Effector memory CD8-positive, alpha-beta T cell (primary cell): ENCODE measurements at regions not wholly inside any gene's neighbourhood (a gene's known extent, or its start where the extent isn't known, plus 50 kb on each side); places are given as distances from the start of the nearest gene placed in this dataset.

Experiments
- ATAC-seq: fragments of 150-1000 bp; cut with Tn5 transposase; replicated peaks from 2 replicates; pipeline ENCODE4 v1.10.0; 2021; ENCODE audit warnings: mild to moderate bottlenecking, moderate library complexity
- DNase-seq, 3 experiments: peaks; one replicate each; pipeline ENCODE4 v3.0.0; 2021
- H3K27ac Mint-ChIP-seq, 2 donors: one replicate each; pipeline ENCODE4 v1.8.0; 2022; ENCODE audit warnings: mild to moderate bottlenecking in 2 of 2, mixed read lengths in 2 of 2, moderate library complexity in 2 of 2
- H3K27me3 Mint-ChIP-seq, 2 donors: one replicate each; pipeline ENCODE4 v1.8.0; 2022; ENCODE audit warnings: mixed read lengths in 2 of 2
- H3K36me3 Mint-ChIP-seq: one replicate; pipeline ENCODE4 v1.8.0; 2022; ENCODE audit warnings: mild to moderate bottlenecking, moderate library complexity, mixed read lengths; ENCODE audit not compliant: insufficient read depth
- H3K4me1 Mint-ChIP-seq, 2 donors: one replicate each; pipeline ENCODE4 v1.8.0; 2022; ENCODE audit warnings: low read depth in 2 of 2, mixed read lengths in 2 of 2
- H3K4me3 Mint-ChIP-seq, 2 donors: one replicate each; pipeline ENCODE4 v1.8.0; 2022; ENCODE audit warnings: mild to moderate bottlenecking in 2 of 2, mixed read lengths in 2 of 2, moderate library complexity in 2 of 2
- H3K9me3 Mint-ChIP-seq, 2 donors: one replicate each; pipeline ENCODE4 v1.8.0; 2022; ENCODE audit warnings: mixed read lengths in 2 of 2

- ATAC-seq (no peak), DNase-seq (no peak)
- Mint-ChIP-seq H3K27ac (no peak overlapping the region), H3K4me1 (no peaks in the 10 kb centered on the region), H3K36me3 (no peaks in the 10 kb centered on the region), H3K4me3 (no peak overlapping the region), H3K27me3 (no peaks in the 10 kb centered on the region), H3K9me3 (peaks cover 0 to 4% of the 10 kb centered on the region in 2 donors)
These were observed 657.8 kb downstream of the KCNJ3 start for GRCh38 chr2:155356250-155356649.

- H3K27ac Mint-ChIP-seq: no peak overlapping the region
- no peak for DNase-seq
- no peaks in the 10 kb centered on the region for H3K4me1 Mint-ChIP-seq
- H3K4me3 Mint-ChIP-seq: no peak overlapping the region
- H3K27me3 Mint-ChIP-seq: no peaks in the 10 kb centered on the region
- no peak for ATAC-seq
- H3K36me3 Mint-ChIP-seq: peaks cover 2% of the 10 kb centered on the region
- peaks cover 0 to 3% of the 10 kb centered on the region in 2 donors for H3K9me3 Mint-ChIP-seq
These were observed 652.5 kb downstream of the KCNJ3 start for GRCh38 chr2:155350783-155351580.

DNA sequence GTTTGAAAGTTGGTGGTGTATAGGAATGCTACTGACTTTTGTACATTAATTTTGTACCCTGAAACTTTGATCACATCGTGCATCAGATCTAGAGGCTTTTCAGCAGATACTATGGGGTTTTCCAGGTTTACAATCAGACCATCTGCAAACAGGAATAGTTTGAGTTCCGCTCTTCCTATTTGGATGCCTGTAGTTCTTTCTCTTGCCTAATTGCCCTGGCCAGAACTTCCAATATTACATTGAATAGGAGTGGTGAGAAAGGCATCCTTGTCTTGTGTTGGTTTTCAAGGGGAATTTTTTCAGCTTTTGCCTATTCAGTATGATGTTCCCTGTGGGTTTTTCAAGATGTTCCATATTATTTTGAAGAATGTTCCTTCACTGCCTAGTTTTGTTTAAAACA is 633.5 kb downstream of the KCNJ3 start:
- no peak for ATAC-seq
- no peak for DNase-seq
- no peaks in the 10 kb centered on the region for H3K4me1 Mint-ChIP-seq
- no peaks in the 10 kb centered on the region for H3K27me3 Mint-ChIP-seq
- H3K36me3 Mint-ChIP-seq: no peaks in the 10 kb centered on the region
- peaks cover 0 to 5% of the 10 kb centered on the region in 2 donors for H3K9me3 Mint-ChIP-seq
- no peak overlapping the region for H3K27ac Mint-ChIP-seq
- no peak overlapping the region for H3K4me3 Mint-ChIP-seq

DNA sequence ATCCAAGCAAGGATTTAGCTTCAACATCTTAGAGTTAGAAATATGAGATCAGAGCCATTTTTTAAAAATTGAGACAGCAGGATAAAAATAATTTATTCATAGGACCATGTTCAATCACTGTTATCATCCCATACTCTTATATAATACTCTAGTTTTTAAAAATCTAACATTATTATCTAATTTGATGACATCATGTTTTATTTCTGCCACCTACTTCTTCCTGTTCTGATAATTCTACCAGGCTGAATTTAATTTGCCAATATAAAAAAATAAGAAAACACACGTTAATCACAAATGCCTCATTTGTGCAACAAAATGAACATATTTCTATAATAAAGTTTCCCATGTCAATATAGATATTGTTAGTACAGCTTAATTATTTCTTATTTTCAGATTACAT is 621.7 kb downstream of the KCNJ3 start:
- no peak overlapping the region for H3K27ac Mint-ChIP-seq
- H3K27me3 Mint-ChIP-seq: no peaks in the 10 kb centered on the region
- no peaks in the 10 kb centered on the region for H3K4me1 Mint-ChIP-seq
- no peak for DNase-seq
- H3K36me3 Mint-ChIP-seq: no peaks in the 10 kb centered on the region
- no peak overlapping the region for H3K4me3 Mint-ChIP-seq
- ATAC-seq: no peak
- H3K9me3 Mint-ChIP-seq: peaks cover 0 to 4% of the 10 kb centered on the region in 2 donors

- H3K27me3 Mint-ChIP-seq: no peaks in the 10 kb centered on the region
- H3K9me3 Mint-ChIP-seq: no peaks in the 10 kb centered on the region
- no peak overlapping the region for H3K4me3 Mint-ChIP-seq
- no peaks in the 10 kb centered on the region for H3K4me1 Mint-ChIP-seq
- DNase-seq (no peak), ATAC-seq (no peak)
- no peak overlapping the region for H3K27ac Mint-ChIP-seq
- H3K36me3 Mint-ChIP-seq: no peaks in the 10 kb centered on the region
These were observed 620.2 kb downstream of the KCNJ3 start for GRCh38 chr2:155318710-155319109.

DNA sequence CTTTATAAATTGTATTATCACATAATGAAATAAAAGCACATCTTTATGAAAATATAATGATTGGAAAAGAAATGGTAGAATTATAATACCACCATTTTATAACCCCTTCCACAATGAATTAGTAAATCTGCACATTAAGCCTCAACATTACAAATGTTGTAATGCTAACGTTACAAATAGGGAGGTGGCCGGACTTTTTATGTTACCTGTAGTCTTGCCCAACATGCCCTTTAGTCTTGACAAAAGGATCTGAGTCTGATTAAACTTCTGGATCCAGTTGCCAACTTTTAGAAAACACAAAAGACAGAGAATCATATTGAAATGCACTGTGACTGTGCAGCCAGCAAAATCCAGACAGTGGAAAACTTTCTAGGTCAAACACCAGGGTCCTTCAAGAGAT is 617.3 kb downstream of the KCNJ3 start:
- Mint-ChIP-seq H3K36me3 (no peaks in the 10 kb centered on the region), H3K4me1 (no peaks in the 10 kb centered on the region), H3K4me3 (no peak overlapping the region), H3K27ac (no peak overlapping the region), H3K27me3 (no peaks in the 10 kb centered on the region), H3K9me3 (no peaks in the 10 kb centered on the region)
- DNase-seq: no peak
- ATAC-seq: no peak

GRCh38 chr2:155310589-155310988 is 612.1 kb downstream of the KCNJ3 start:
- H3K4me1 Mint-ChIP-seq: no peaks in the 10 kb centered on the region
- no peaks in the 10 kb centered on the region for H3K9me3 Mint-ChIP-seq
- ATAC-seq (no peak), DNase-seq (no peak)
- H3K4me3 Mint-ChIP-seq: no peak overlapping the region
- no peak overlapping the region for H3K27ac Mint-ChIP-seq
- no peaks in the 10 kb centered on the region for H3K36me3 Mint-ChIP-seq
- no peaks in the 10 kb centered on the region for H3K27me3 Mint-ChIP-seq

DNA sequence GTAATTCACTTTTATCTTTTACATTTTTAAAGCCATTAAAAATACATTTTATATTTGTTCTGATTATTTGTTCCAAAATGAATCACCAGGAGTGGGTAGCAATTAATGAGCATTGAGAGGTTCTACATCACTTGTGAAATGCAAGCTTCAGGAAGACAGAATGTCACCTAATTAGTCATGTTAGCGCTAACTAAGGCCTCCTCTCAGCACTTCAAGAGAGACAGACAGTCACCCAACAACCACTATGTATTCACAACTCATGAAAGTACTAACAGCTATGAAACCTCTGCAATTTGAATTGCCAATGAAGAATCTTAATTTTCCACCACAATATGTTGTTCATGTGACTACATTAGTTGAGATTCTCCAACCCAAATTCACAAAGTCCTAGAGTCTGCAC is 611.0 kb downstream of the KCNJ3 start:
- no peak overlapping the region for H3K27ac Mint-ChIP-seq
- H3K4me3 Mint-ChIP-seq: no peak overlapping the region
- H3K36me3 Mint-ChIP-seq: no peaks in the 10 kb centered on the region
- peaks cover under 1 to 2% of the 10 kb centered on the region in 2 donors for H3K9me3 Mint-ChIP-seq
- H3K27me3 Mint-ChIP-seq: no peaks in the 10 kb centered on the region
- DNase-seq (no peak), ATAC-seq (no peak)
- no peaks in the 10 kb centered on the region for H3K4me1 Mint-ChIP-seq

GRCh38 chr2:155308367-155309009 is 610.0 kb downstream of the KCNJ3 start:
- no peak overlapping the region for H3K27ac Mint-ChIP-seq
- ATAC-seq (no peak), DNase-seq (no peak)
- no peaks in the 10 kb centered on the region for H3K36me3 Mint-ChIP-seq
- peaks cover 4 to 6% of the 10 kb centered on the region in 2 donors for H3K9me3 Mint-ChIP-seq
- no peaks in the 10 kb centered on the region for H3K4me1 Mint-ChIP-seq
- no peaks in the 10 kb centered on the region for H3K27me3 Mint-ChIP-seq
- H3K4me3 Mint-ChIP-seq: no peak overlapping the region

- DNase-seq: no peak
- H3K27ac Mint-ChIP-seq: no peak overlapping the region
- H3K4me3 Mint-ChIP-seq: no peak overlapping the region
- no peak for ATAC-seq
- H3K4me1 Mint-ChIP-seq: no peaks in the 10 kb centered on the region
- no peaks in the 10 kb centered on the region for H3K27me3 Mint-ChIP-seq
- H3K9me3 Mint-ChIP-seq: peaks cover 6% of the 10 kb centered on the region in 2 donors
- no peaks in the 10 kb centered on the region for H3K36me3 Mint-ChIP-seq
These were observed 602.7 kb downstream of the KCNJ3 start for GRCh38 chr2:155301221-155301620.

- Mint-ChIP-seq H3K36me3 (no peaks in the 10 kb centered on the region), H3K27ac (no peak overlapping the region)
- no peak for ATAC-seq
These were observed 599.5 kb downstream of the KCNJ3 start for GRCh38 chr2:155298001-155298400.

DNA sequence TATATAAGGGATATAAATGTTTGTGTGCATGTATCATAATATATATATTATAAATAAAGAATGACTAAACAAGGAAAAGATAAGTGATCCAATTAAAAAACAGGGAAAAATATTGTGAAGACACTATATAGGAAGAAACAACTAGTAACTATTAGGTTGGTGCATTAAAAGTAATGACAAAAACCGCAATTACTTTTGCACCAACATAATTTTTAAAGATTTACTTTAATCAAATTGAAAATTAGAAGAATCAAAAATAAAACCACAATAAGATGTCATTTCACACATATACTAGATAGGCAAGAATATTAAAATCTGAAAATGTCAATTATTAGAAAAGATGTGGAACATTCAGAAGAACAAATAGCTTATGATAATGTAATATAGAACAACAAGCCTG is 595.9 kb downstream of the KCNJ3 start:
- Mint-ChIP-seq H3K4me3 (no peak overlapping the region), H3K27me3 (no peaks in the 10 kb centered on the region), H3K4me1 (no peaks in the 10 kb centered on the region), H3K9me3 (no peaks in the 10 kb centered on the region), H3K36me3 (no peaks in the 10 kb centered on the region), H3K27ac (no peak overlapping the region)
- DNase-seq (no peak), ATAC-seq (no peak)

More at GRCh38 chr2:155298001-155298400, 599.5 kb downstream of the KCNJ3 start:
- H3K27me3 Mint-ChIP-seq: no peaks in the 10 kb centered on the region
- H3K4me1 Mint-ChIP-seq: no peaks in the 10 kb centered on the region
- H3K4me3 Mint-ChIP-seq: no peak overlapping the region
- DNase-seq: no peak
- peaks cover 0 to 2% of the 10 kb centered on the region in 2 donors for H3K9me3 Mint-ChIP-seq

DNA sequence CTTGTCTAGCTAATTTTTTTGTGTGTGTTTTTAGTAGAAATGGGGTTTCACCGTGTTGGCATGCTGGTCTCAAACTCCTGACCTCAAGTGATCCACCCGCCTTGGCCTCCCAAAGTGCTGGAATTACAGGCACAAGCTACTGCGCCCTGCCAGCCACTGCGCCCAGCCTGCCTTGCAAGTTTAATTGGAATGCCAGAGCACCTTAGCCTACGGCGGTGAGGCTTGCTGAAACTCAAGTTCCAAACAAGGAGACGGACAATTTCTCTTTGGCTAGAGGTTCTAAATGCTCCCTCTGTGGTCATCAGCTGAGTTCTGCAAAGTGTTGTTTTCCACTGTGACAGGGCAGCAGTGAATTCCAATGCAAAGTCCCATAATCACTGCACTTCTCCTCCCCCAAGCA is 583.4 kb downstream of the KCNJ3 start:
- Mint-ChIP-seq H3K36me3 (no peaks in the 10 kb centered on the region), H3K4me3 (no peak overlapping the region), H3K4me1 (no peaks in the 10 kb centered on the region), H3K27me3 (no peaks in the 10 kb centered on the region), H3K27ac (no peak overlapping the region), H3K9me3 (peaks cover 8 to 11% of the 10 kb centered on the region in 2 donors)
- DNase-seq (no peak), ATAC-seq (no peak)

DNA sequence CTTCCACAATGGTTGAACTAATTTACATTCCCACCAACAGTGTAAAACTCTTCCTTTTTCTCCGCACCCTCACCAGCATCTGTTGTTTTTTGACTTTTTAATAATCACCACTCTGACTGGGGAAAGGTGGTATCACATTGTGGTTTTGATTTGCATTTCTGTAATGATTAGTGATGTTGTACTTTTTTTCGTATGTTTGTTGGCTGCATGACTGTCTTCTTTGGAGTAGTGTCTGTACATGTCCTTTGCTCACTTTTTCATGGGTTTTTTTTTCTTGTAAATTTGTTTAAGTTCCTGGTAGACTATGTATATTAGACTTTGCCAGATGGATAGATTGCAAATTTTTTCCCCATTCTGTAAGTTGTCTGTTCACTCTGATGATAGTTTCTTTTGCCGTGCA is 574.8 kb downstream of the KCNJ3 start:
- H3K9me3 Mint-ChIP-seq: peaks cover 0 to 2% of the 10 kb centered on the region in 2 donors
- H3K4me1 Mint-ChIP-seq: no peaks in the 10 kb centered on the region
- H3K27me3 Mint-ChIP-seq: no peaks in the 10 kb centered on the region
- ATAC-seq: no peak
- H3K27ac Mint-ChIP-seq: no peak overlapping the region
- H3K36me3 Mint-ChIP-seq: no peaks in the 10 kb centered on the region
- no peak overlapping the region for H3K4me3 Mint-ChIP-seq
- no peak for DNase-seq
